Mucosa of stomach (tissue), 1 donor: ENCODE measurements at regions not wholly inside any gene's neighbourhood (a gene's known extent, or its start where the extent isn't known, plus 50 kb on each side); places are given as distances from the start of the nearest gene placed in this dataset.
"Not testable (repeated sequence)": the region's sequence is repeated elsewhere in the genome, so short reads cannot be mapped to it uniquely, and the experiment has no call there.

Source experiments
- H3K27me3 ChIP-seq: one replicate; pipeline ENCODE4 v1.7.0; 2013; ENCODE audit warnings: mild to moderate bottlenecking, low read length; ENCODE audit not compliant: control insufficient read depth, insufficient read depth
- H3K36me3 ChIP-seq: one replicate; pipeline ENCODE4 v1.7.0; 2013; ENCODE audit warnings: low read length; ENCODE audit not compliant: control insufficient read depth, insufficient read depth
- H3K4me1 ChIP-seq: one replicate; pipeline ENCODE4 v1.7.0; 2013; ENCODE audit warnings: mild to moderate bottlenecking, low read length; ENCODE audit not compliant: control insufficient read depth, insufficient read depth
- H3K4me3 ChIP-seq: one replicate; pipeline ENCODE4 v1.7.0; 2013; ENCODE audit warnings: low read length
- H3K9ac ChIP-seq: one replicate; pipeline ENCODE4 v1.7.0; 2013; ENCODE audit warnings: mild to moderate bottlenecking, low read length, moderate library complexity
- H3K9me3 ChIP-seq: one replicate; pipeline ENCODE4 v1.7.0; 2013; ENCODE audit warnings: mild to moderate bottlenecking, low read length, moderate library complexity; ENCODE audit not compliant: control insufficient read depth
- donor health status: Pancreatic carcinoma.

GRCh38 chr16:85235991-85236817 is 123.9 kb upstream of the CIBAR2 start:
- Histone ChIP-seq H3K9ac (no peak overlapping the region), H3K27me3 (peaks cover 26% of the 10 kb centered on the region), H3K36me3 (no peaks in the 10 kb centered on the region), H3K9me3 (no peaks in the 10 kb centered on the region), H3K4me3 (no peak overlapping the region), H3K4me1 (peaks cover 9% of the 10 kb centered on the region)

DNA sequence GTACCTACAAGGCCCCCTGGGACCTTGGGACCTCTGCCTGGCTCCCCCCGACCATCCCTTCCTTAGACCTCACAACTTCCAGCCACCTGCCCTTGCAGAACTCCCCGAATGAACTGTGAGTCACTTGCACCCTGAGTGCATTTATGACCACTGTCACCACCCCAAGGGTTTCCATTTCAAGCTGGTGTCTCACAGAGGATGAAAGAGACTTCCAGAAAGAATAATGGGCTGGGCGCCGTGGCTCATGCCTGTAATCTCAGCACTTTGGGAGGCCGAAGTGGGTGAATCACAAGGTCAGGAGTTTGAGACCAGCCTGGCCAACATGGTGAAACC is 124.5 kb upstream of the CIBAR2 start:
- H3K27me3 ChIP-seq = peaks cover 26% of the 10 kb centered on the region
- no peak overlapping the region for H3K9ac ChIP-seq
- peaks cover 9% of the 10 kb centered on the region for H3K4me1 ChIP-seq
- H3K36me3 ChIP-seq = no peaks in the 10 kb centered on the region
- H3K4me3 ChIP-seq = no peak overlapping the region
- no peaks in the 10 kb centered on the region for H3K9me3 ChIP-seq

- Histone ChIP-seq H3K9me3 (no peaks in the 10 kb centered on the region), H3K9ac (no peak overlapping the region), H3K36me3 (no peaks in the 10 kb centered on the region), H3K4me3 (no peak overlapping the region), H3K27me3 (peaks cover 26% of the 10 kb centered on the region), H3K4me1 (peaks cover 9% of the 10 kb centered on the region)
Measured at GRCh38 chr16:85237817-85238216, 125.5 kb upstream of the CIBAR2 start.

- Histone ChIP-seq H3K9me3 (no peaks in the 10 kb centered on the region), H3K36me3 (no peaks in the 10 kb centered on the region), H3K9ac (no peak overlapping the region), H3K27me3 (peaks cover 26% of the 10 kb centered on the region), H3K4me3 (no peak overlapping the region), H3K4me1 (peaks cover 9% of the 10 kb centered on the region)
Measured at GRCh38 chr16:85238233-85238647, 126.0 kb upstream of the CIBAR2 start.

DNA sequence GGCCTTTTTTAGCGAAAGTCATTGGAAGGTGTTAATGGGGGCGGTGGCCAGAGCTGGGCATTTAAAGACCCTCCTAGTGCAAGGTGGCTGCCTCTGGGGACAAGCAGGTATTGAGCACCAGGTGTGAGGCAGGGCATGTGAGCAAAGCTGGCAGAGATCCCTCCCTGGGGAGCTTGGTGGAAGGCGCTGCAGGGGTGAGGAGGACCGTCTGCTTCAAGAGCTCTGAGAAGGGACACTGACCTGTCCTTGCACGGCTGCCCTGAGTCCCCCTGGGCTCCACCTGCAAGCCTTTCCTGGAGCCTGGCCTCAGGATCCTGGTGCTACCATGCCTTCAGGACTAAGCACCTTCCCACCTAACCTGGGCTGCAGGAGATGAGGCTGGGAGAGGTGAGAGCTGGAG is 127.0 kb upstream of the CIBAR2 start:
- H3K27me3 ChIP-seq = peaks cover 26% of the 10 kb centered on the region
- no peak overlapping the region for H3K4me3 ChIP-seq
- no peak overlapping the region for H3K9ac ChIP-seq
- no peaks in the 10 kb centered on the region for H3K36me3 ChIP-seq
- H3K4me1 ChIP-seq = peaks cover 9% of the 10 kb centered on the region
- H3K9me3 ChIP-seq = no peaks in the 10 kb centered on the region

DNA sequence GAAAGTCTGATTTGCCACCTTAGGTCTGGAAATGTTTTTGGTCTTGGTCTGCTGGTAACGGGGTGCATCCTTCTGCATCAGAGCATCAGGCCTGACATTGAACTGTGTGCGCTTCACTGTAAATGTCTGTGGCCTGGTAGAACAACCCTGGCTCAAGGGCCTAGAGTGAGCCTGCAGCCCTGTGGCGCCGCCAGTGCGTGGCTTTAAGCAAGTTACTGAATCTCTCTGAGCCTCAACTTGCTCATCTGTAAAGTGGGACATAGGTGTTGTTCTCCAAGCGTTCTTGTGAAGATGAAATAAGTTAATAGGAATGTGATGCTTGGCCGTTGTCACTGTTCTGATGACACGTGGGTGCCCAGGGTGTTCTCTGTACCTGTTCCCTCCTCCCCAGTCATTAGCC is 127.6 kb upstream of the CIBAR2 start:
- H3K36me3 ChIP-seq = no peaks in the 10 kb centered on the region
- H3K9ac ChIP-seq = no peak overlapping the region
- peaks cover 9% of the 10 kb centered on the region for H3K4me1 ChIP-seq
- H3K4me3 ChIP-seq = no peak overlapping the region
- H3K9me3 ChIP-seq = no peaks in the 10 kb centered on the region
- peaks cover 20% of the 10 kb centered on the region for H3K27me3 ChIP-seq

GRCh38 chr16:85240982-85241924 is 129.0 kb upstream of the CIBAR2 start:
- no peaks in the 10 kb centered on the region for H3K4me1 ChIP-seq
- H3K9ac ChIP-seq = no peak overlapping the region
- H3K36me3 ChIP-seq = no peaks in the 10 kb centered on the region
- no peaks in the 10 kb centered on the region for H3K9me3 ChIP-seq
- no peak overlapping the region for H3K4me3 ChIP-seq
- H3K27me3 ChIP-seq = peaks cover 6% of the 10 kb centered on the region

GRCh38 chr16:85242140-85242539 is 129.9 kb upstream of the CIBAR2 start:
- no peaks in the 10 kb centered on the region for H3K36me3 ChIP-seq
- H3K4me1 ChIP-seq = no peaks in the 10 kb centered on the region
- H3K9ac ChIP-seq = no peak overlapping the region
- H3K4me3 ChIP-seq = no peak overlapping the region
- no peaks in the 10 kb centered on the region for H3K27me3 ChIP-seq
- H3K9me3 ChIP-seq = no peaks in the 10 kb centered on the region

GRCh38 chr16:85243308-85243707 is 131.0 kb upstream of the CIBAR2 start:
- peaks cover 6% of the 10 kb centered on the region for H3K27me3 ChIP-seq
- H3K4me1 ChIP-seq = no peaks in the 10 kb centered on the region
- H3K36me3 ChIP-seq = no peaks in the 10 kb centered on the region
- H3K9me3 ChIP-seq = no peaks in the 10 kb centered on the region
- H3K9ac ChIP-seq = no peak overlapping the region
- no peak overlapping the region for H3K4me3 ChIP-seq

DNA sequence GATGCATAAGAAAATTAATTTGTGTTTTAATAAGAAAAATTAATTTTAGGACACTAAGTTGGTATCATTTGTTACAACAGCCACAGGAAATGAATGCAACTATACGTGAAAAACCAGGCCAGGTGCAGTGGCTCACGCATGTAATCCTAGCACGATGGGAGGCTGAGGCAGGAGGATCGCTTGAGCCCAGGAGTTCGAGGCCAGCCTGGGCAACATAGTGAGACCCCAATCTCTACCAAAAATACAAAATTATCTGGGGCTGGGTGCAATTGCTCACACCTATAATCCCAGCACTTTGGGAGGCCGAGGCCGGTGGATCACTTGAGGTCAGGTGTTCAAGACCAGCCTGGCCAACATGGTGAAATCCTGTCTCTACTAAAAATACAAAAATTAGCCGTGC is 132.2 kb upstream of the CIBAR2 start:
- not testable (repeated sequence) for H3K36me3 ChIP-seq, H3K4me1 ChIP-seq, H3K27me3 ChIP-seq, H3K9ac ChIP-seq, H3K9me3 ChIP-seq, H3K4me3 ChIP-seq

DNA sequence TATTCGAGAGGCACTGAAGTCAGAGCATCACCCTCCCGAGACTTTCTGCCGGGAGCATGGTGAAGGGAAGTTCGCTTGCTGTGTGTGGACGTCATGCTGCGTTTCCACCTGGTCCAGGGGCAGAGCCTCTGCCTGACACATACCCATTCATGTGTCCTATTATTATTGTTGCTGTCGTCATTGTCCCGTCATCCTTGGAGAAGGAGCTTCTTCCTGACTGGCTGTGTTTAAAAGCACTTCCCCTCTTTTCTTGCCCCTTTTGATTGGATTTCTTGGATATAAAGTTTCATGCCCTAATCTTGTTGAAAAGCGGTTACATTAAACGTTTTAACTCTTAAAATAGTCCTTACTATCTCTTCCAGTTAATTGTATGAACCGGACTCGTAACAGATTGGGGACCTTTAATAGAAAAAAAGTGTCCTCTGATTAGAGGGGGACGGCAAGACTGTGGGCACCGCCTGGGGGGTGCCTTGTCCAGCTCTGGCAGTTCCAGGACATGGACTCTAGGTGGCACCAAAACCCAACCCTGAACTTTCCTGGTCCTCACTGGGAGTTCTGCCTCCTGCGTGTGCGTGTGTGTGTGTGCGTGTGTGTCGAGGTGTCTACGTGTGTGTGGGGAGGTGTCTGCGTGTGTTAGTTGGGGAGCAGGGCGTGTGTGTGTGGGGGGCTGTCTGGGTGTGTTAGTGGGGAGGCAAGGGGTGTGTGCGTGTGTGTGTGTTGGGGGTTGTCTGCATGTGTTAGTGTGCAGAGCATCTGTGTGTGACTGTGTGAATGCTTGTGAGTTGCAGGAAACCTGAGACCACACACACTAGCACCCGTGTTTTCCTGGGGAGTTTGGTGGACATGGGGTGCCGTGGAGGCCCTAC is 133.3 kb upstream of the CIBAR2 start:
- H3K9me3 ChIP-seq = no peaks in the 10 kb centered on the region
- H3K9ac ChIP-seq = no peak overlapping the region
- no peak overlapping the region for H3K4me3 ChIP-seq
- no peaks in the 10 kb centered on the region for H3K36me3 ChIP-seq
- H3K4me1 ChIP-seq = no peaks in the 10 kb centered on the region
- H3K27me3 ChIP-seq = peaks cover 6% of the 10 kb centered on the region
